H9 (cell line): ENCODE measurements at regions not wholly inside any gene's neighbourhood (a gene's known extent, or its start where the extent isn't known, plus 50 kb on each side); places are given as distances from the start of the nearest gene placed in this dataset.

Experiments
- DNase-seq: peaks from one replicate; pipeline ENCODE4 v3.0.0-alpha.2; 2017
- H2AFZ ChIP-seq: one replicate; pipeline ENCODE4 v1.6.1; 2013; ENCODE audit warnings: mild to moderate bottlenecking, low read length, control low read depth, moderate library complexity
- H2AK5ac ChIP-seq: 2 replicates; pipeline ENCODE4 v1.6.1; 2013; ENCODE audit warnings: low read length, control low read depth, mixed read lengths; ENCODE audit not compliant: insufficient read length
- H2BK120ac ChIP-seq: one replicate; pipeline ENCODE4 v1.6.1; 2013; ENCODE audit warnings: low read depth, mild to moderate bottlenecking, low read length, control low read depth, inconsistent platforms; ENCODE audit not compliant: poor library complexity, severe bottlenecking
- H2BK12ac ChIP-seq: 2 replicates; pipeline ENCODE4 v1.6.1; 2013; ENCODE audit warnings: low read length, control low read depth, mixed read lengths, low read depth; ENCODE audit not compliant: insufficient read length
- H2BK15ac ChIP-seq: 2 replicates; pipeline ENCODE4 v1.6.1; 2013; ENCODE audit warnings: low read depth, low read length, control low read depth
- H2BK20ac ChIP-seq: one replicate; pipeline ENCODE4 v1.6.1; 2013; ENCODE audit warnings: low read depth, mild to moderate bottlenecking, low read length, control low read depth, inconsistent platforms; ENCODE audit not compliant: poor library complexity, severe bottlenecking
- H2BK5ac ChIP-seq: 2 replicates; pipeline ENCODE4 v1.6.1; 2013; ENCODE audit warnings: low read length, control low read depth, mixed read lengths; ENCODE audit not compliant: insufficient read length
- H3K14ac ChIP-seq: 2 replicates; pipeline ENCODE4 v1.6.1; 2013; ENCODE audit warnings: low read length, control low read depth; ENCODE audit not compliant: insufficient read depth
- H3K18ac ChIP-seq: 2 replicates; pipeline ENCODE4 v1.6.1; 2013; ENCODE audit warnings: low read depth, mild to moderate bottlenecking, mixed read lengths, low read length, control low read depth; ENCODE audit not compliant: insufficient read length
- H3K23ac ChIP-seq: 2 replicates; pipeline ENCODE4 v1.6.1; 2013; ENCODE audit warnings: low read length, control low read depth, mixed read lengths, low read depth; ENCODE audit not compliant: insufficient read length
- H3K23me2 ChIP-seq: 2 replicates; pipeline ENCODE4 v1.6.1; 2013; ENCODE audit warnings: low read depth, mild to moderate bottlenecking, mixed read lengths, low read length, control low read depth; ENCODE audit not compliant: insufficient read length, poor library complexity, severe bottlenecking
- H3K27ac ChIP-seq: 2 replicates; pipeline ENCODE4 v1.5.1; 2013; ENCODE audit warnings: low read length, control low read depth, mixed read lengths, low read depth; ENCODE audit not compliant: insufficient read length
- H3K27me3 ChIP-seq: 2 replicates; pipeline ENCODE4 v1.6.1; 2013; ENCODE audit warnings: low read length, control low read depth, inconsistent platforms; ENCODE audit not compliant: insufficient read depth
- H3K4ac ChIP-seq: 2 replicates; pipeline ENCODE4 v1.6.1; 2013; ENCODE audit warnings: low read depth, mild to moderate bottlenecking, control low read depth, inconsistent platforms, low read length, moderate library complexity
- H3K4me1 ChIP-seq: 2 replicates; pipeline ENCODE4 v1.6.1; 2013; ENCODE audit warnings: low read length, control low read depth, inconsistent platforms; ENCODE audit not compliant: insufficient read depth
- H3K4me2 ChIP-seq: 2 replicates; pipeline ENCODE4 v1.6.1; 2013; ENCODE audit warnings: low read length, control low read depth, mixed read lengths; ENCODE audit not compliant: insufficient read length, insufficient read depth
- H3K56ac ChIP-seq: 2 replicates; pipeline ENCODE4 v1.6.1; 2013; ENCODE audit warnings: low read depth, mild to moderate bottlenecking, mixed read lengths, low read length, control low read depth; ENCODE audit not compliant: insufficient read length
- H3K79me1 ChIP-seq: 2 replicates; pipeline ENCODE4 v1.6.1; 2013; ENCODE audit warnings: low read depth, mild to moderate bottlenecking, moderate library complexity, low read length, control low read depth, inconsistent platforms; ENCODE audit not compliant: insufficient read depth, poor library complexity, severe bottlenecking
- H3K79me2 ChIP-seq: 2 replicates; pipeline ENCODE4 v1.6.1; 2013; ENCODE audit warnings: low read length, control low read depth, inconsistent platforms; ENCODE audit not compliant: insufficient read depth
- H3K9ac ChIP-seq: 2 replicates; pipeline ENCODE4 v1.6.1; 2013; ENCODE audit warnings: low read length, control low read depth, mixed read lengths; ENCODE audit not compliant: insufficient read length; ENCODE audit errors: extremely low read depth
- H3K9me3 ChIP-seq: one replicate; pipeline ENCODE4 v1.6.1; 2013; ENCODE audit warnings: low read depth, low read length, inconsistent platforms; ENCODE audit not compliant: control insufficient read depth
- H3T11ph ChIP-seq: one replicate; pipeline ENCODE4 v1.6.1; 2013; ENCODE audit warnings: mild to moderate bottlenecking, low read length, control low read depth, inconsistent platforms
- H4K20me1 ChIP-seq: one replicate; pipeline ENCODE4 v1.6.1; 2013; ENCODE audit not compliant: control insufficient read depth, insufficient read length, insufficient read depth
- H4K5ac ChIP-seq: 2 replicates; pipeline ENCODE4 v1.6.1; 2013; ENCODE audit warnings: low read depth, mild to moderate bottlenecking, mixed read lengths, low read length, control low read depth; ENCODE audit not compliant: insufficient read length
- H4K8ac ChIP-seq: replicated peaks from 2 replicates; pipeline ENCODE4 v1.6.1; 2013; ENCODE audit warnings: low read length, control low read depth, mixed read lengths, low read depth; ENCODE audit not compliant: insufficient read length
- H4K91ac ChIP-seq: 2 replicates; pipeline ENCODE4 v1.6.1; 2013; ENCODE audit warnings: low read depth, mild to moderate bottlenecking, moderate library complexity, mixed read lengths, low read length, control low read depth; ENCODE audit not compliant: insufficient read length
- H3K27ac Mint-ChIP-seq, 3 experiments: 2 replicates in 2 of 3; 3 replicates in 1 of 3; pipeline ENCODE4 v1.8.0; 2020 to 2021; ENCODE audit warnings: mixed read lengths in 3 of 3, mild to moderate bottlenecking in 1 of 3, moderate library complexity in 1 of 3
- H3K27me3 Mint-ChIP-seq: 2 replicates; pipeline ENCODE4 v1.8.0; 2021; ENCODE audit warnings: low read depth, mild to moderate bottlenecking, moderate library complexity, mixed read lengths
- H3K36me3 Mint-ChIP-seq, 3 experiments: 2 replicates in 2 of 3; 3 replicates in 1 of 3; pipeline ENCODE4 v1.8.0; 2020 to 2021; ENCODE audit warnings: low read depth in 3 of 3, mixed read lengths in 3 of 3; ENCODE audit not compliant: insufficient read depth in 1 of 3
- H3K4me1 Mint-ChIP-seq, 2 experiments: 2 replicates each; pipeline ENCODE4 v1.8.0; 2020; ENCODE audit warnings: mixed read lengths in 2 of 2
- H3K4me3 Mint-ChIP-seq, 2 experiments: 2 replicates in 1 of 2; 3 replicates in 1 of 2; pipeline ENCODE4 v1.8.0; 2020 to 2021; ENCODE audit warnings: mild to moderate bottlenecking in 2 of 2, mixed read lengths in 2 of 2, moderate library complexity in 1 of 2
- H3K9me3 Mint-ChIP-seq, 2 experiments: 2 replicates in 1 of 2; 3 replicates in 1 of 2; pipeline ENCODE4 v1.8.0; 2020; ENCODE audit warnings: mild to moderate bottlenecking in 2 of 2, mixed read lengths in 2 of 2, moderate library complexity in 1 of 2
- CTCF ChIP-seq: fragments of 200-600 bp; sonication (generic); conservative IDR thresholded peaks from 3 replicates; pipeline ENCODE4 v1.8.0; 2021; ENCODE audit warnings: antibody characterized with exemption, mild to moderate bottlenecking

- no peak overlapping the region for H2BK12ac ChIP-seq
- Mint-ChIP-seq H3K4me1 (no peaks in the 10 kb centered on the region), H3K4me3 (no peak overlapping the region), H3K9me3 (peaks cover 11 to 23% of the 10 kb centered on the region in 2 experiments; a peak in 4 of 5 replicates), H3K36me3 (peaks cover 3 to 21% (median 6%) of the 10 kb centered on the region in 3 experiments; a peak in 5 of 7 replicates), H3K27ac (no peak overlapping the region), H3K27me3 (no peaks in the 10 kb centered on the region; the same call in none of the 2 replicates)
- no peaks in the 10 kb centered on the region for H3K23me2 ChIP-seq
- H2BK120ac ChIP-seq = no peak overlapping the region
- no peak overlapping the region for H2AFZ ChIP-seq
- H3K79me2 ChIP-seq = no peaks in the 10 kb centered on the region
- no peak overlapping the region for H4K8ac ChIP-seq
- H3K27ac ChIP-seq = no peak overlapping the region
- no peak overlapping the region for H3K14ac ChIP-seq
- H3K9ac ChIP-seq = no peak overlapping the region
- no peak overlapping the region for H2BK5ac ChIP-seq
- no peak overlapping the region for H3K23ac ChIP-seq
- H3T11ph ChIP-seq = no peak overlapping the region
- no peak overlapping the region for H3K4me2 ChIP-seq
- no peaks in the 10 kb centered on the region for H4K20me1 ChIP-seq
- H2BK20ac ChIP-seq = no peak overlapping the region
- H3K27me3 ChIP-seq = no peaks in the 10 kb centered on the region
- no peak for DNase-seq
- no peaks in the 10 kb centered on the region for H3K79me1 ChIP-seq
- no peak overlapping the region for H4K91ac ChIP-seq
- H2AK5ac ChIP-seq = no peak overlapping the region
- no peak overlapping the region for H3K4ac ChIP-seq
- no peaks in the 10 kb centered on the region for H3K4me1 ChIP-seq
- no peak overlapping the region for H2BK15ac ChIP-seq
- H4K5ac ChIP-seq = no peak overlapping the region
- no peak overlapping the region for H3K18ac ChIP-seq
- H3K56ac ChIP-seq = no peak overlapping the region
- H3K9me3 ChIP-seq = no peaks in the 10 kb centered on the region
- no peak for TF ChIP-seq CTCF
Observed at GRCh38 chr7:46428295-46428694, 507.2 kb upstream of the IGFBP3 start.
